Adrenal gland (tissue), 9 donors: ENCODE measurements at regions not wholly inside any gene's neighbourhood (a gene's known extent, or its start where the extent isn't known, plus 50 kb on each side); places are given as distances from the start of the nearest gene placed in this dataset.

Experiments
- DNase-seq, 7 donors: peaks; one replicate each; pipeline ENCODE4 v3.0.0-alpha.2; 2019 to 2020
- H3K27ac ChIP-seq, 5 donors: fragments of 200-600 bp; sonication (generic) in 4 of 5; 1 replicate in 3 of 5; 2 replicates in 2 of 5; pipeline versions ENCODE4 v1.5.1 to v1.8.0; 2016 to 2020; ENCODE audit warnings: mild to moderate bottlenecking in 1 of 5
- H3K27me3 ChIP-seq: fragments of 200-600 bp; 2 replicates; pipeline ENCODE4 v1.8.0; 2021
- H3K36me3 ChIP-seq, 2 donors: fragments of 200-600 bp; replicated peaks in 1 of 2; 1 replicate in 1 of 2; 2 replicates in 1 of 2; pipeline versions ENCODE4 v1.5.1 to v1.8.0; 2018 to 2022
- H3K4me1 ChIP-seq, 2 donors: fragments of 200-600 bp; replicated peaks in 1 of 2; 1 replicate in 1 of 2; 2 replicates in 1 of 2; pipeline versions ENCODE4 v1.5.1 to v1.8.0; 2018 to 2021
- H3K4me3 ChIP-seq, 4 donors: fragments of 200-600 bp; sonication (generic) in 3 of 4; one replicate each; pipeline ENCODE4 v1.5.1; 2016 to 2018
- H3K9me3 ChIP-seq, 3 donors: fragments of 200-600 bp; sonication (generic) in 1 of 3; replicated peaks in 1 of 3; 1 replicate in 2 of 3; 2 replicates in 1 of 3; pipeline versions ENCODE4 v1.5.1 to v1.8.0; 2016 to 2021
- CTCF ChIP-seq, 6 experiments: fragments of 450-650 bp in 4 of 6; fragments of 200-600 bp in 2 of 6; sonication (generic) in 1 of 6; IDR thresholded peaks; 1 replicate in 5 of 6; 2 replicates in 1 of 6; pipeline versions ENCODE4 v1.5.1 to v1.8.0; 2016 to 2021; ENCODE audit warnings: antibody characterized with exemption in 6 of 6, mild to moderate bottlenecking in 2 of 6, moderate library complexity in 1 of 6
- POLR2A ChIP-seq, 2 donors: fragments of 450-650 bp; IDR thresholded peaks; one replicate each; pipeline ENCODE4 v1.6.1; 2017; ENCODE audit warnings: antibody characterized with exemption in 2 of 2, mild to moderate bottlenecking in 2 of 2, moderate library complexity in 1 of 2
- WGBS, 4 donors: extraction: QIAGEN DNeasy Blood & Tissue Kit in 2 of 4; methylation state at CpG; one replicate each; pipeline versions ENCODE4 v1.1.5 to v1.1.7; 2013 to 2017; 5-methylcytosine and 5-hydroxymethylcytosine counted together
- intact Hi-C, 2 donors: fragments of 100-400 bp; cut with DNase I; formaldehyde crosslinking; loops; one replicate each; pipeline versions ENCODE4 v1.14.1 to v1.15.0; 2022 to 2023
- donor health status: healthy with polysubstance abuse.
- donor health status: Bipolar disorder and iron deficiency.
- donor health status: DM: yes; HTN: yes; CAD: no.
- donor health status: DM: no; HTN: no; CAD: no.
- donor health status: DM: no; HTN: no; CAD: no.

GRCh38 chr14:49970474-49971147 is 77.7 kb downstream of the ARF6 start:
- Histone ChIP-seq H3K27me3 (no peaks in the 10 kb centered on the region), H3K9me3 (no peaks in the 10 kb centered on the region), H3K36me3 (no peaks in the 10 kb centered on the region), H3K27ac (peak overlapping the region; percentile 23 to 87 (median 76)), H3K4me3 (no peak overlapping the region), H3K4me1 (peaks cover 36 to 48% of the 10 kb centered on the region in 2 donors)
- DNase-seq = peak in 4 of 7 donors; percentile 41 to 74 (median 58)
- intact Hi-C loops = no loop called here
- WGBS, 4 donors = 41 to 55% (median 44%) methylated on average over 8 of the region's 8 CpGs
- TF ChIP-seq CTCF (IDR thresholded peaks at IDR 0.05) (no peak), POLR2A (IDR thresholded peaks at IDR 0.05) (no peak)

GRCh38 chr14:49971156-49972130 is 78.6 kb downstream of the ARF6 start:
- peaks cover 44 to 53% of the 10 kb centered on the region in 2 donors for H3K4me1 ChIP-seq
- no peaks in the 10 kb centered on the region for H3K9me3 ChIP-seq
- no peak for TF ChIP-seq POLR2A (IDR thresholded peaks at IDR 0.05)
- no peak for TF ChIP-seq CTCF (IDR thresholded peaks at IDR 0.05)
- H3K27me3 ChIP-seq = no peaks in the 10 kb centered on the region
- peak overlapping the region; percentile 23 to 87 (median 76) for H3K27ac ChIP-seq
- no peaks in the 10 kb centered on the region for H3K36me3 ChIP-seq
- no peak overlapping the region for H3K4me3 ChIP-seq
- peak in 1 of 7 donors; percentile 63 for DNase-seq
- 68 to 76% (median 72%) methylated on average over 9 of the region's 9 CpGs for WGBS, 4 donors
- intact Hi-C loops = no loop called here

GRCh38 chr14:49972131-49972671 is 79.3 kb downstream of the ARF6 start:
- peak in 2 of 7 donors; percentile 47 to 50 for DNase-seq
- Histone ChIP-seq H3K36me3 (no peaks in the 10 kb centered on the region), H3K4me3 (no peak overlapping the region), H3K9me3 (no peaks in the 10 kb centered on the region), H3K27me3 (no peaks in the 10 kb centered on the region), H3K27ac (peak overlapping the region; percentile 23 to 87 (median 76)), H3K4me1 (peaks cover 44 to 53% of the 10 kb centered on the region in 2 donors)
- intact Hi-C loops = no loop called here
- no peak for TF ChIP-seq POLR2A (IDR thresholded peaks at IDR 0.05)
- no peak for TF ChIP-seq CTCF (IDR thresholded peaks at IDR 0.05)
- 25 to 34% (median 30%) methylated on average over 5 of the region's 5 CpGs for WGBS, 4 donors

GRCh38 chr14:49972823-49973222 is 79.9 kb downstream of the ARF6 start:
- DNase-seq = peak in 5 of 7 donors; percentile 45 to 66 (median 64)
- H3K9me3 ChIP-seq = no peaks in the 10 kb centered on the region
- H3K4me3 ChIP-seq = no peak overlapping the region
- H3K4me1 ChIP-seq = peaks cover 44 to 53% of the 10 kb centered on the region in 2 donors
- no peaks in the 10 kb centered on the region for H3K36me3 ChIP-seq
- 3 to 13% (median 6%) methylated on average over 4 of the region's 4 CpGs for WGBS, 4 donors
- no peaks in the 10 kb centered on the region for H3K27me3 ChIP-seq
- intact Hi-C loops = no loop called here
- H3K27ac ChIP-seq = peak overlapping the region; percentile 18 to 87 (median 76)
- TF ChIP-seq CTCF (IDR thresholded peaks at IDR 0.05) = no peak
- no peak for TF ChIP-seq POLR2A (IDR thresholded peaks at IDR 0.05)
